Mesenchymal stem cell (in vitro differentiated cells and primary cell): ENCODE measurements at regions not wholly inside any gene's neighbourhood (a gene's known extent, or its start where the extent isn't known, plus 50 kb on each side); places are given as distances from the start of the nearest gene placed in this dataset.
A peak's percentile ranks its signal among the peaks of the same experiment; 100 is the strongest.

Experiments
- DNase-seq: peaks from one replicate; pipeline ENCODE4 v3.0.0-alpha.2; 2013
- H2AFZ ChIP-seq: one replicate; pipeline ENCODE4 v1.6.1; 2013; ENCODE audit warnings: low read depth, mild to moderate bottlenecking, control low read depth, inconsistent platforms, low read length, moderate library complexity
- H2AK5ac ChIP-seq: 2 replicates; pipeline ENCODE4 v1.6.1; 2013; ENCODE audit warnings: low read length, moderate library complexity, mild to moderate bottlenecking, inconsistent platforms; ENCODE audit not compliant: severe bottlenecking
- H2BK120ac ChIP-seq: one replicate; pipeline ENCODE4 v1.6.1; 2013; ENCODE audit warnings: low read depth, mild to moderate bottlenecking, inconsistent platforms, low read length, moderate library complexity
- H2BK12ac ChIP-seq, 2 experiments: one replicate each; pipeline ENCODE4 v1.6.1; 2013; ENCODE audit warnings: inconsistent platforms in 2 of 2, low read length in 2 of 2, mild to moderate bottlenecking in 2 of 2, moderate library complexity in 2 of 2, control low read depth in 1 of 2
- H2BK15ac ChIP-seq: one replicate; pipeline ENCODE4 v1.6.1; 2013; ENCODE audit warnings: mild to moderate bottlenecking, low read depth, inconsistent platforms; ENCODE audit not compliant: poor library complexity, severe bottlenecking
- H2BK5ac ChIP-seq: 2 replicates; pipeline ENCODE4 v1.6.1; 2013; ENCODE audit warnings: low read depth, mild to moderate bottlenecking, low read length, control low read depth, inconsistent platforms; ENCODE audit not compliant: poor library complexity, severe bottlenecking
- H3K14ac ChIP-seq, 2 experiments: one replicate each; pipeline ENCODE4 v1.6.1; 2013; ENCODE audit warnings: inconsistent platforms in 2 of 2, low read length in 2 of 2, control low read depth in 1 of 2, mild to moderate bottlenecking in 1 of 2, moderate library complexity in 1 of 2
- H3K18ac ChIP-seq, 2 experiments: one replicate each; pipeline ENCODE4 v1.6.1; 2013; ENCODE audit warnings: inconsistent platforms in 2 of 2, low read length in 2 of 2, control low read depth in 1 of 2, low read depth in 1 of 2, mild to moderate bottlenecking in 1 of 2
- H3K23ac ChIP-seq, 2 experiments: one replicate each; pipeline ENCODE4 v1.6.1; 2013; ENCODE audit warnings: inconsistent platforms in 2 of 2, low read length in 2 of 2, mild to moderate bottlenecking in 2 of 2, moderate library complexity in 2 of 2, control low read depth in 1 of 2
- H3K27ac ChIP-seq: 2 replicates; pipeline ENCODE4 v1.5.1; 2013; ENCODE audit warnings: mild to moderate bottlenecking, moderate library complexity, low read length, control low read depth, inconsistent platforms; ENCODE audit not compliant: poor library complexity, severe bottlenecking
- H3K27me3 ChIP-seq, 2 experiments: 2 replicates each; pipeline versions ENCODE4 v1.6.1 to v1.7.0; 2013; ENCODE audit warnings: low read length in 2 of 2, mild to moderate bottlenecking in 2 of 2, moderate library complexity in 2 of 2, control low read depth in 1 of 2, inconsistent platforms in 1 of 2; ENCODE audit not compliant: control insufficient read depth in 1 of 2, insufficient read depth in 1 of 2
- H3K36me3 ChIP-seq, 2 experiments: 2 replicates each; pipeline versions ENCODE4 v1.6.1 to v1.7.0; 2013; ENCODE audit warnings: low read length in 2 of 2, control low read depth in 1 of 2, inconsistent platforms in 1 of 2, low read depth in 1 of 2, mild to moderate bottlenecking in 1 of 2; ENCODE audit not compliant: insufficient read depth in 2 of 2, control insufficient read depth in 1 of 2
- H3K4ac ChIP-seq, 2 experiments: one replicate each; pipeline ENCODE4 v1.6.1; 2013; ENCODE audit warnings: inconsistent platforms in 2 of 2, low read length in 2 of 2, mild to moderate bottlenecking in 2 of 2, moderate library complexity in 2 of 2, control low read depth in 1 of 2, low read depth in 1 of 2
- H3K4me1 ChIP-seq: 2 replicates; pipeline ENCODE4 v1.6.1; 2013; ENCODE audit warnings: low read depth, low read length, control low read depth; ENCODE audit not compliant: control insufficient read depth, insufficient read depth
- H3K4me2 ChIP-seq: 2 replicates; pipeline ENCODE4 v1.6.1; 2013; ENCODE audit warnings: low read length, mild to moderate bottlenecking, inconsistent platforms; ENCODE audit not compliant: poor library complexity, severe bottlenecking
- H3K4me3 ChIP-seq, 2 experiments: 2 replicates each; pipeline versions ENCODE4 v1.5.1 to v1.7.0; 2013; ENCODE audit warnings: low read length in 2 of 2, mild to moderate bottlenecking in 2 of 2, control low read depth in 1 of 2, low read depth in 1 of 2; ENCODE audit not compliant: insufficient read depth in 1 of 2
- H3K79me1 ChIP-seq: replicated peaks from 2 replicates; pipeline ENCODE4 v1.6.1; 2013; ENCODE audit warnings: mild to moderate bottlenecking, control low read depth, low read length, inconsistent platforms; ENCODE audit not compliant: poor library complexity, severe bottlenecking
- H3K9ac ChIP-seq: 2 replicates; pipeline ENCODE4 v1.7.0; 2013; ENCODE audit warnings: mild to moderate bottlenecking, low read length, moderate library complexity
- H3K9me3 ChIP-seq: 2 replicates; pipeline ENCODE4 v1.7.0; 2013; ENCODE audit warnings: mild to moderate bottlenecking, low read length; ENCODE audit not compliant: control insufficient read depth
- H4K8ac ChIP-seq: one replicate; pipeline ENCODE4 v1.6.1; 2013; ENCODE audit warnings: inconsistent platforms, mild to moderate bottlenecking, low read length, moderate library complexity
- H4K91ac ChIP-seq: one replicate; pipeline ENCODE4 v1.6.1; 2013; ENCODE audit warnings: mild to moderate bottlenecking, low read length, inconsistent platforms
- WGBS: methylation state at CpG from one replicate; pipeline ENCODE4 v1.1.7; 2013; ENCODE audit warnings: mixed read lengths; 5-methylcytosine and 5-hydroxymethylcytosine counted together

DNA sequence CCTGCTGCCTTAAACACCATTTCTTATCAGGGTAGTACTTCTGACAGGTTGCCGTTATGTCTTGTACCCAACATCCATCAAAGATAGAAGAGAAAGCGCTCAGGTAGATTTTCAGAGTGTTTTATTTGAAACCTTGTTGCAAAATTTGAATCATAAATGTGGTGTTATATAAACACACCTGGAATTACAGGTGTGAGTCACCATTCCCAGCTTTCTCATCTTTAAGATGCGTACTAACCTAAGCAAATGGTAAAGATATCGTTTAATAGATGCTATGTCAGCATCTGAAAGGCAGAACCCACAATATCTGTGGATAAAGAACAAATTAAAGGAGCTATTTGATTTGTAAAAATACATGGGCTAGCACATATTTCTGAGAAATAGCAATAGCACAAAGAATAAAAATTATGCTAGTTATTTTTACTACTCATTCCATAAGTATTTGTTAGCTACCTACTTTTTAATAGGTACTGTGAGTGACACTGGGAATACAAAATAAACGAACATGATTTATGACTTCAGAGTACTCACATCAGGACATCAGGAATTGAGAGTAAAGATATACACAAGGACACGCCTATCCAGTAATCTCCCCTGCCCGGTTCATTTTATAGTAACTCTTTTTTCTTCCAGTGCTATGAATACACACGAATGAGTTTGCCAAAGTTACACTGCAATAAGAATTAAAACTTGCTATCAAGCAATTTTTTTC lies 193.8 kb downstream of the RBM43 start:
- Histone ChIP-seq H2BK120ac (no peak overlapping the region), H3K9me3 (no peaks in the 10 kb centered on the region), H3K79me1 (no peaks in the 10 kb centered on the region), H3K4me2 (no peak overlapping the region), H2AK5ac (no peak overlapping the region), H3K4ac (no peak overlapping the region), H2AFZ (no peak overlapping the region), H3K9ac (no peak overlapping the region), H4K8ac (no peak overlapping the region), H3K36me3 (no peaks in the 10 kb centered on the region), H2BK12ac (no peak overlapping the region), H3K4me1 (no peaks in the 10 kb centered on the region), H3K14ac (no peak overlapping the region), H2BK15ac (no peak overlapping the region), H3K4me3 (no peak overlapping the region), H3K27me3 (no peaks in the 10 kb centered on the region), H2BK5ac (no peak overlapping the region), H3K23ac (no peak overlapping the region), H3K27ac (no peak overlapping the region), H3K18ac (no peak overlapping the region), H4K91ac (no peak overlapping the region)
- no peak for DNase-seq
- WGBS: 96% methylated on average over 4 of the region's 8 CpGs

- WGBS: 63% methylated on average over 3 of the region's 3 CpGs
- H2BK15ac ChIP-seq: no peak overlapping the region
- H3K36me3 ChIP-seq: no peaks in the 10 kb centered on the region
- no peak overlapping the region for H2AFZ ChIP-seq
- H3K27me3 ChIP-seq: no peaks in the 10 kb centered on the region
- no peaks in the 10 kb centered on the region for H3K9me3 ChIP-seq
- H3K4me1 ChIP-seq: no peaks in the 10 kb centered on the region
- no peak overlapping the region for H3K4me3 ChIP-seq
- H2AK5ac ChIP-seq: no peak overlapping the region
- no peak overlapping the region for H2BK120ac ChIP-seq
- H3K79me1 ChIP-seq: no peaks in the 10 kb centered on the region
- H3K14ac ChIP-seq: no peak overlapping the region
- H3K23ac ChIP-seq: no peak overlapping the region
- peak; percentile 82 for DNase-seq
- H4K91ac ChIP-seq: no peak overlapping the region
- H3K27ac ChIP-seq: no peak overlapping the region
- H3K4me2 ChIP-seq: no peak overlapping the region
- no peak overlapping the region for H4K8ac ChIP-seq
- H3K18ac ChIP-seq: no peak overlapping the region
- H3K9ac ChIP-seq: peak overlapping the region; percentile 61
- no peak overlapping the region for H2BK12ac ChIP-seq
- H2BK5ac ChIP-seq: no peak overlapping the region
- no peak overlapping the region for H3K4ac ChIP-seq
These were observed 198.4 kb downstream of the RBM43 start for GRCh38 chr2:151063271-151063670.

GRCh38 chr2:151060287-151060686 lies 201.4 kb downstream of the RBM43 start:
- H4K91ac ChIP-seq: no peak overlapping the region

DNA sequence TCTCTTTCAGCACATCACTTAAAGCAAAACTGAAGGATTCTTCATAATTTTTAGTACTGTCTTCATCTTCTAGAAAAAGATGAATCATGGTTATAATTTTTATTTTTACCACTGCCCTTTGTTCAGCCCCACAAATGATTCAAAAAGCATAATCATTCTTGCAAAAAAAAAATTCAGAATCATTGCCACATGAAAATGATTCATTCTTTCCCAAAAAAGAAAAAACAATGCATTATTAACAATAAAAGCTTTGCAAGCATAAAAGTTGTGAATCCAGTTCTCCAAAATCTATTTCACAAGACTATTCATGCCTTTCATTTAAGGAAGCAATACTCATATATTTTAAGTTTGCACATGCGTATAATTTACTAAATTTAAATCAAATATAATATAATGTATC lies 204.8 kb downstream of the RBM43 start:
- H2BK5ac ChIP-seq: no peak overlapping the region
- no peak overlapping the region for H3K4me2 ChIP-seq
- H3K36me3 ChIP-seq: no peaks in the 10 kb centered on the region
- H3K4me1 ChIP-seq: no peaks in the 10 kb centered on the region
- no peak overlapping the region for H2BK15ac ChIP-seq
- H2AFZ ChIP-seq: no peak overlapping the region
- DNase-seq: no peak
- H3K4me3 ChIP-seq: no peak overlapping the region
- H2BK12ac ChIP-seq: no peak overlapping the region
- H3K27me3 ChIP-seq: no peaks in the 10 kb centered on the region
- H4K91ac ChIP-seq: no peak overlapping the region
- H4K8ac ChIP-seq: no peak overlapping the region
- no peak overlapping the region for H3K18ac ChIP-seq
- H3K23ac ChIP-seq: no peak overlapping the region
- no peak overlapping the region for H2AK5ac ChIP-seq
- peak overlapping the region; percentile 86 for H3K9ac ChIP-seq
- no peak overlapping the region for H3K14ac ChIP-seq
- no CpG with 5 or more reads among the region's 1 CpG for WGBS
- H3K79me1 ChIP-seq: no peaks in the 10 kb centered on the region
- H3K4ac ChIP-seq: no peak overlapping the region
- H3K27ac ChIP-seq: no peak overlapping the region
- no peaks in the 10 kb centered on the region for H3K9me3 ChIP-seq
- no peak overlapping the region for H2BK120ac ChIP-seq

More at GRCh38 chr2:151060287-151060686, 201.4 kb downstream of the RBM43 start:
- no peaks in the 10 kb centered on the region for H3K27me3 ChIP-seq
- H2AK5ac ChIP-seq: no peak overlapping the region
- no peak overlapping the region for H2BK120ac ChIP-seq
- H3K14ac ChIP-seq: no peak overlapping the region
- H2AFZ ChIP-seq: no peak overlapping the region
- H3K4ac ChIP-seq: no peak overlapping the region
- H3K9ac ChIP-seq: no peak overlapping the region
- no peak overlapping the region for H2BK15ac ChIP-seq
- no peak overlapping the region for H3K27ac ChIP-seq
- no peak overlapping the region for H3K18ac ChIP-seq
- WGBS: 53% methylated on average over 2 of the region's 2 CpGs
- no peaks in the 10 kb centered on the region for H3K79me1 ChIP-seq
- H3K23ac ChIP-seq: no peak overlapping the region
- no peak overlapping the region for H2BK5ac ChIP-seq
- no peak overlapping the region for H3K4me3 ChIP-seq
- H3K36me3 ChIP-seq: no peaks in the 10 kb centered on the region
- no peaks in the 10 kb centered on the region for H3K9me3 ChIP-seq
- DNase-seq: no peak
- H3K4me1 ChIP-seq: no peaks in the 10 kb centered on the region
- H4K8ac ChIP-seq: no peak overlapping the region
- H2BK12ac ChIP-seq: no peak overlapping the region
- H3K4me2 ChIP-seq: no peak overlapping the region
